Upper lobe of left lung (tissue), 4 donors: ENCODE measurements at regions not wholly inside any gene's neighbourhood (a gene's known extent, or its start where the extent isn't known, plus 50 kb on each side); places are given as distances from the start of the nearest gene placed in this dataset.

Experiments used
- POLR2A ChIP-seq, 4 donors: fragments of 450-650 bp; IDR thresholded peaks; one replicate each; pipeline ENCODE4 v1.5.1; 2016 to 2017; ENCODE audit warnings: antibody characterized with exemption in 4 of 4, mild to moderate bottlenecking in 2 of 4
- POLR2AphosphoS5 ChIP-seq, 2 donors: sonication (generic); formaldehyde crosslinking; IDR thresholded peaks; one replicate each; pipeline ENCODE4 v1.5.1; 2017; ENCODE audit warnings: antibody characterized with exemption in 2 of 2
- TF ChIP-seq, protein P1 (sequence below), 6 experiments: fragments of 450-650 bp in 4 of 6; fragments of 200-600 bp in 2 of 6; sonication (generic) in 2 of 6; IDR thresholded peaks; one replicate each; pipeline ENCODE4 v1.5.1; 2016 to 2019; ENCODE audit warnings: antibody characterized with exemption in 6 of 6

DNA sequence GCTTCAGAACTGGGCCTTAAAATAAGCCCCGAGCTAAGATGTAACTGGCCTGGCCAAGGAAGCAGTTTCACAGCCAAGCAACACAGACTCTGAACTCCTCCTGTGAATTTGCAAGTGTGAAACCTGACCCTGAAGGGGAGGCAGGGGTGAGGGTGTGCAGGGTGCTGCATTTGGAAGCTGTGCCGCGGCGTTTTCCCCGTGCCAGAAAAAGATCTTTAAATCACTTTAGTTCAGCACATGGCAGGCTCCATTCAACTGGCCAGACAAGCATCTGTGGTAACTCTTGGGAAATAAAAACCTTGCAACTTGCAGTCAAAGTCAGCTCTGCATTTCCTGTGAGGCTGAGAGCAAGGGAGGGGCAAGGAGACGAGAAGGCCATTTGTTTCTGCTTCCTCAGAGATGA, 209.3 kb upstream of the SOX11 start:
- TF ChIP-seq POLR2A (IDR thresholded peaks at IDR 0.05) (no peak), POLR2AphosphoS5 (IDR thresholded peaks at IDR 0.05) (no peak)
- TF ChIP-seq, protein P1, sequence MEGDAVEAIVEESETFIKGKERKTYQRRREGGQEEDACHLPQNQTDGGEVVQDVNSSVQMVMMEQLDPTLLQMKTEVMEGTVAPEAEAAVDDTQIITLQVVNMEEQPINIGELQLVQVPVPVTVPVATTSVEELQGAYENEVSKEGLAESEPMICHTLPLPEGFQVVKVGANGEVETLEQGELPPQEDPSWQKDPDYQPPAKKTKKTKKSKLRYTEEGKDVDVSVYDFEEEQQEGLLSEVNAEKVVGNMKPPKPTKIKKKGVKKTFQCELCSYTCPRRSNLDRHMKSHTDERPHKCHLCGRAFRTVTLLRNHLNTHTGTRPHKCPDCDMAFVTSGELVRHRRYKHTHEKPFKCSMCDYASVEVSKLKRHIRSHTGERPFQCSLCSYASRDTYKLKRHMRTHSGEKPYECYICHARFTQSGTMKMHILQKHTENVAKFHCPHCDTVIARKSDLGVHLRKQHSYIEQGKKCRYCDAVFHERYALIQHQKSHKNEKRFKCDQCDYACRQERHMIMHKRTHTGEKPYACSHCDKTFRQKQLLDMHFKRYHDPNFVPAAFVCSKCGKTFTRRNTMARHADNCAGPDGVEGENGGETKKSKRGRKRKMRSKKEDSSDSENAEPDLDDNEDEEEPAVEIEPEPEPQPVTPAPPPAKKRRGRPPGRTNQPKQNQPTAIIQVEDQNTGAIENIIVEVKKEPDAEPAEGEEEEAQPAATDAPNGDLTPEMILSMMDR (IDR thresholded peaks at IDR 0.05), result no peak
